H1 (cell line): ENCODE measurements at regions not wholly inside any gene's neighbourhood (a gene's known extent, or its start where the extent isn't known, plus 50 kb on each side); places are given as distances from the start of the nearest gene placed in this dataset.

Experiments used
- CTCF ChIA-PET: fragments of 300-600 bp; sonication (Branson Sonifier 250); formaldehyde crosslinking; loops from one replicate; lab custom pipeline; 2021; ENCODE audit not compliant: partially characterized antibody; lab: Charles Lee
- POLR2A ChIA-PET: fragments of 300-600 bp; sonication (Branson Sonifier 250); formaldehyde crosslinking; loops from one replicate; lab custom pipeline; 2021; ENCODE audit warnings: inconsistent platforms; ENCODE audit not compliant: partially characterized antibody; lab: Charles Lee
- DNase-seq, 2 experiments: peaks; one replicate each; pipeline versions ENCODE4 v3.0.0 to v3.0.0-alpha.2; 2010 to 2022; ENCODE audit warnings: low spot score in 2 of 2, low read depth in 1 of 2, mixed read lengths in 1 of 2
- FAIRE-seq: peaks from 2 replicates; lab custom pipeline; 2011; peaks lifted over from hg19 to GRCh38; lab: Jason Lieb, UNC
- H2AFZ ChIP-seq: 2 replicates; pipeline ENCODE4 v1.8.1; 2012; ENCODE audit warnings: low read length, inconsistent platforms
- H2AK5ac ChIP-seq: 2 replicates; pipeline ENCODE4 v1.6.1; 2013; ENCODE audit warnings: low read depth, low read length
- H2BK120ac ChIP-seq: replicated peaks from 2 replicates; pipeline ENCODE3; 2013; ENCODE audit warnings: low read depth, low read length, inconsistent platforms
- H2BK12ac ChIP-seq: 2 replicates; pipeline ENCODE4 v1.6.1; 2013; ENCODE audit warnings: low read depth, low read length
- H2BK15ac ChIP-seq: 2 replicates; pipeline ENCODE4 v1.6.1; 2013; ENCODE audit warnings: low read length
- H2BK20ac ChIP-seq: 2 replicates; pipeline ENCODE4 v1.6.1; 2013; ENCODE audit warnings: low read length
- H2BK5ac ChIP-seq: 2 replicates; pipeline ENCODE4 v1.6.1; 2013; ENCODE audit warnings: low read depth, low read length
- H3K14ac ChIP-seq: 2 replicates; pipeline ENCODE4 v1.6.1; 2013; ENCODE audit warnings: inconsistent platforms; ENCODE audit not compliant: insufficient read length
- H3K18ac ChIP-seq: 2 replicates; pipeline ENCODE4 v1.6.1; 2013; ENCODE audit warnings: low read length; ENCODE audit errors: extremely low read depth
- H3K23ac ChIP-seq: 2 replicates; pipeline ENCODE4 v1.6.1; 2013; ENCODE audit warnings: inconsistent platforms; ENCODE audit not compliant: insufficient read length
- H3K23me2 ChIP-seq: 2 replicates; pipeline ENCODE4 v1.6.1; 2013; ENCODE audit warnings: low read depth, low read length
- H3K27ac ChIP-seq: 2 replicates; pipeline ENCODE4 v1.6.1; 2011; ENCODE audit warnings: low read depth, low read length, inconsistent platforms
- H3K27me3 ChIP-seq, 4 experiments: replicated peaks in 1 of 4; 1 replicate in 1 of 4; 2 replicates in 3 of 4; pipeline versions ENCODE4 v1.6.1 to v1.8.1; 2011 to 2013; ENCODE audit warnings: low read length in 3 of 4, mild to moderate bottlenecking in 3 of 4, inconsistent platforms in 2 of 4, mixed read lengths in 2 of 4, moderate library complexity in 1 of 4; ENCODE audit not compliant: control insufficient read depth in 3 of 4, insufficient read depth in 3 of 4; ENCODE audit errors: extremely low read depth in 1 of 4
- H3K36me3 ChIP-seq, 4 experiments: 2 replicates each; pipeline versions ENCODE4 v1.6.1 to v1.8.1; 2011 to 2013; ENCODE audit warnings: mild to moderate bottlenecking in 4 of 4, low read length in 3 of 4, moderate library complexity in 2 of 4, control low read depth in 1 of 4, inconsistent platforms in 1 of 4; ENCODE audit not compliant: insufficient read depth in 4 of 4, control insufficient read depth in 2 of 4
- H3K4ac ChIP-seq: replicated peaks from 2 replicates; pipeline ENCODE3; 2013; ENCODE audit warnings: low read length, low read depth, mixed read lengths, inconsistent platforms; ENCODE audit not compliant: insufficient read length
- H3K4me1 ChIP-seq, 4 experiments: replicated peaks in 1 of 4; 1 replicate in 1 of 4; 2 replicates in 3 of 4; pipeline versions ENCODE4 v1.6.1 to v1.8.1; 2011 to 2013; ENCODE audit warnings: low read length in 3 of 4, inconsistent platforms in 2 of 4, mixed read lengths in 1 of 4; ENCODE audit not compliant: insufficient read depth in 4 of 4, control insufficient read depth in 3 of 4
- H3K4me2 ChIP-seq, 2 experiments: 2 replicates each; pipeline versions ENCODE4 v1.6.1 to v1.8.1; 2011 to 2013; ENCODE audit warnings: low read depth in 2 of 2, low read length in 2 of 2, control low read depth in 1 of 2, inconsistent platforms in 1 of 2, mild to moderate bottlenecking in 1 of 2; ENCODE audit not compliant: insufficient read depth in 1 of 2
- H3K4me3 ChIP-seq, 4 experiments: fragments of 200-600, 300-600 bp in 1 of 4; sonication (generic), shearing (Covaris generic), sonication (Bioruptor Twin) in 1 of 4; 2 replicates each; pipeline versions ENCODE4 v1.5.1 to v1.8.1; 2011 to 2016; ENCODE audit warnings: low read length in 4 of 4, low read depth in 3 of 4, control low read depth in 2 of 4, inconsistent platforms in 2 of 4, mild to moderate bottlenecking in 2 of 4, mixed read lengths in 1 of 4, moderate library complexity in 1 of 4; ENCODE audit not compliant: insufficient read depth in 2 of 4; ENCODE audit errors: extremely low read depth in 1 of 4
- H3K56ac ChIP-seq: replicated peaks from 2 replicates; pipeline ENCODE3; 2013; ENCODE audit warnings: low read depth, mild to moderate bottlenecking, mixed read lengths, low read length, inconsistent platforms; ENCODE audit not compliant: insufficient read length
- H3K79me1 ChIP-seq: 2 replicates; pipeline ENCODE4 v1.6.1; 2013; ENCODE audit warnings: low read depth, low read length, control low read depth
- H3K79me2 ChIP-seq, 2 experiments: 2 replicates each; pipeline versions ENCODE4 v1.6.1 to v1.8.1; 2012 to 2013; ENCODE audit warnings: low read length in 2 of 2, mild to moderate bottlenecking in 2 of 2, inconsistent platforms in 1 of 2; ENCODE audit not compliant: insufficient read depth in 2 of 2, control insufficient read depth in 1 of 2
- H3K9ac ChIP-seq, 4 experiments: replicated peaks in 1 of 4; 1 replicate in 1 of 4; 2 replicates in 3 of 4; pipeline versions ENCODE4 v1.6.1 to v1.8.1; 2011 to 2013; ENCODE audit warnings: low read depth in 3 of 4, low read length in 3 of 4, control low read depth in 2 of 4, mild to moderate bottlenecking in 2 of 4, moderate library complexity in 2 of 4, inconsistent platforms in 1 of 4; ENCODE audit errors: extremely low read depth in 1 of 4
- H3K9me3 ChIP-seq, 2 experiments: 2 replicates each; pipeline versions ENCODE4 v1.6.1 to v1.8.1; 2012 to 2013; ENCODE audit warnings: mild to moderate bottlenecking in 2 of 2, moderate library complexity in 2 of 2, control low read depth in 1 of 2, inconsistent platforms in 1 of 2, low read depth in 1 of 2, low read length in 1 of 2, mixed read lengths in 1 of 2; ENCODE audit not compliant: insufficient read depth in 2 of 2
- H4K20me1 ChIP-seq, 2 experiments: replicated peaks in 1 of 2; 2 replicates each; pipeline versions ENCODE3 to v1.8.1; 2011 to 2013; ENCODE audit warnings: inconsistent platforms in 2 of 2, low read length in 2 of 2, mild to moderate bottlenecking in 1 of 2; ENCODE audit not compliant: insufficient read depth in 2 of 2, control insufficient read depth in 1 of 2
- H4K5ac ChIP-seq: 2 replicates; pipeline ENCODE4 v1.6.1; 2013; ENCODE audit warnings: low read length, low read depth, mixed read lengths, inconsistent platforms; ENCODE audit not compliant: insufficient read length
- H4K8ac ChIP-seq: 2 replicates; pipeline ENCODE4 v1.8.0; 2013; ENCODE audit warnings: mild to moderate bottlenecking, moderate library complexity, low read length, inconsistent platforms; ENCODE audit not compliant: insufficient read depth; ENCODE audit errors: extremely low read depth
- H4K91ac ChIP-seq: replicated peaks from 2 replicates; pipeline ENCODE3; 2013; ENCODE audit warnings: low read length, mixed read lengths, inconsistent platforms; ENCODE audit not compliant: insufficient read length
- ATF2 ChIP-seq: IDR thresholded peaks from 2 replicates; pipeline ENCODE4 v1.6.1; 2012; ENCODE audit warnings: low read length, inconsistent platforms
- EZH2 ChIP-seq: fragments of 200-600 bp; sonication (generic); IDR thresholded peaks from 2 replicates; pipeline ENCODE4 v1.7.1; 2012; ENCODE audit warnings: low read depth, mild to moderate bottlenecking, moderate library complexity, low read length, inconsistent platforms; ENCODE audit not compliant: severe bottlenecking
- GTF2F1 ChIP-seq: IDR thresholded peaks from 2 replicates; pipeline ENCODE4 v1.6.1; 2012; ENCODE audit warnings: low read depth, low read length, improper control_type of control experiment, borderline replicate concordance
- NANOG ChIP-seq: IDR thresholded peaks from 2 replicates; pipeline ENCODE4 v1.6.1; 2011; ENCODE audit warnings: low read length, low read depth, mild to moderate bottlenecking, inconsistent platforms; ENCODE audit not compliant: insufficient read depth, poor library complexity, severe bottlenecking
- NRF1 ChIP-seq: IDR thresholded peaks from 2 replicates; pipeline ENCODE4 v1.6.1; 2011; ENCODE audit warnings: mild to moderate bottlenecking, low read depth, low read length, improper control_type of control experiment
- SIRT6 ChIP-seq: IDR thresholded peaks from one replicate; pipeline ENCODE4 v1.7.1; 2012; ENCODE audit warnings: low read length, inconsistent platforms
- SP2 ChIP-seq: IDR thresholded peaks from 2 replicates; pipeline ENCODE4 v1.6.1; 2012; ENCODE audit warnings: mild to moderate bottlenecking, low read length, inconsistent platforms
- TEAD4 ChIP-seq: IDR thresholded peaks from 2 replicates; pipeline ENCODE4 v1.6.1; 2012; ENCODE audit warnings: low read depth, low read length, inconsistent platforms, mixed read lengths
- WGBS, 2 experiments: shearing (Covaris generic) in 1 of 2; methylation state at CpG; one replicate each; pipeline versions ENCODE4 v1.1.6 to v1.1.7; 2013 to 2015; ENCODE audit warnings: low lambda C conversion rate in 2 of 2, mixed read lengths in 2 of 2, inconsistent platforms in 1 of 2, low coverage in 1 of 2, missing lambda C conversion rate in 1 of 2; ENCODE audit not compliant: insufficient replicate concordance in 2 of 2, insufficient coverage in 1 of 2, insufficient read length in 1 of 2; ENCODE audit errors: extremely low coverage in 1 of 2, missing lambda C conversion rate in 1 of 2; 5-methylcytosine and 5-hydroxymethylcytosine counted together

GRCh38 chr6:85262621-85263020 lies 187.3 kb upstream of the NT5E start:
- no peak overlapping the region for H2BK15ac ChIP-seq
- 94% methylated on average over 3 of the region's 3 CpGs; no CpG with 5 or more reads in 1 of the 2 experiments for WGBS, 2 experiments
- H3K4me1 ChIP-seq = no peaks in the 10 kb centered on the region
- H3K14ac ChIP-seq = no peak overlapping the region
- peaks cover 2 to 5% of the 10 kb centered on the region in 2 experiments; a peak in 2 of 4 replicates for H3K9me3 ChIP-seq
- no peak overlapping the region for H3K4ac ChIP-seq
- no peak overlapping the region for H2AK5ac ChIP-seq
- H2BK12ac ChIP-seq = no peak overlapping the region
- no peak overlapping the region for H3K27ac ChIP-seq
- DNase-seq (no peak), FAIRE-seq (no peak)
- H3K79me1 ChIP-seq = no peaks in the 10 kb centered on the region
- no peaks in the 10 kb centered on the region for H3K23me2 ChIP-seq
- no peaks in the 10 kb centered on the region for H3K36me3 ChIP-seq
- ChIA-PET CTCF (no interaction called here), POLR2A (no interaction called here)
- no peak overlapping the region for H4K91ac ChIP-seq
- H3K9ac ChIP-seq = no peak overlapping the region
- H2BK5ac ChIP-seq = no peak overlapping the region
- no peak overlapping the region for H2BK20ac ChIP-seq
- no peak overlapping the region for H3K4me3 ChIP-seq
- H3K27me3 ChIP-seq = no peaks in the 10 kb centered on the region
- H3K18ac ChIP-seq = no peak overlapping the region
- H2BK120ac ChIP-seq = no peak overlapping the region
- no peak overlapping the region for H3K56ac ChIP-seq
- no peak overlapping the region for H4K5ac ChIP-seq
- H3K23ac ChIP-seq = no peak overlapping the region
- H3K4me2 ChIP-seq = no peak overlapping the region
- no peak overlapping the region for H4K8ac ChIP-seq
- no peak overlapping the region for H2AFZ ChIP-seq
- H4K20me1 ChIP-seq = no peaks in the 10 kb centered on the region
- no peak for TF ChIP-seq GTF2F1
- TF ChIP-seq SIRT6 = no peak
- no peak for TF ChIP-seq EZH2
- TF ChIP-seq ATF2 = no peak
- no peak for TF ChIP-seq NANOG
- TF ChIP-seq NRF1 = no peak
- no peak for TF ChIP-seq TEAD4
- TF ChIP-seq SP2 = no peak
- no peaks in the 10 kb centered on the region for H3K79me2 ChIP-seq
